SU-DHL-6 (cell line): ENCODE measurements at regions not wholly inside any gene's neighbourhood (a gene's known extent, or its start where the extent isn't known, plus 50 kb on each side); places are given as distances from the start of the nearest gene placed in this dataset.

Source experiments
- H2AFZ ChIP-seq: fragments of 200-600 bp; sonication (generic); 2 replicates; pipeline ENCODE4 v1.6.1; 2014; ENCODE audit warnings: low read depth, mild to moderate bottlenecking, moderate library complexity, mixed read lengths, antibody characterized with exemption, low read length; ENCODE audit not compliant: severe bottlenecking
- H3F3A ChIP-seq: fragments of 200-600 bp; shearing (Covaris generic); 2 replicates; pipeline ENCODE4 v1.6.0; 2016; ENCODE audit warnings: antibody characterized with exemption, mild to moderate bottlenecking; ENCODE audit not compliant: insufficient read depth
- H3K27ac ChIP-seq: fragments of 200-600 bp; sonication (generic); 2 replicates; pipeline ENCODE4 v1.5.1; 2016; ENCODE audit warnings: low read depth, mild to moderate bottlenecking, low read length, moderate library complexity, mixed read lengths
- H3K27me3 ChIP-seq: fragments of 200-600 bp; sonication (generic), shearing (Covaris generic); 2 replicates; pipeline ENCODE4 v1.6.0; 2014; ENCODE audit warnings: mild to moderate bottlenecking, low read length
- H3K36me3 ChIP-seq: fragments of 200-600 bp; sonication (generic); 2 replicates; pipeline ENCODE4 v1.6.1; 2014; ENCODE audit warnings: mild to moderate bottlenecking, low read length, mixed read lengths
- H3K4me2 ChIP-seq: fragments of 300-600, 200-600 bp; shearing (Covaris generic), sonication (generic); 2 replicates; pipeline ENCODE4 v1.6.0; 2014; ENCODE audit warnings: low read length, low read depth, mild to moderate bottlenecking; ENCODE audit not compliant: poor library complexity, severe bottlenecking
- H3K4me3 ChIP-seq: fragments of 200-600 bp; sonication (generic); 2 replicates; pipeline ENCODE4 v1.5.1; 2014; ENCODE audit warnings: antibody characterized with exemption, low read length, mild to moderate bottlenecking, mixed read lengths; ENCODE audit not compliant: insufficient read depth, poor library complexity, severe bottlenecking
- H3K79me2 ChIP-seq: fragments of 200-600 bp; sonication (generic); 2 replicates; pipeline ENCODE4 v1.6.1; 2014; ENCODE audit warnings: mild to moderate bottlenecking, low read length, moderate library complexity; ENCODE audit not compliant: insufficient read depth
- H3K9ac ChIP-seq: fragments of 200-600 bp; sonication (generic); 2 replicates; pipeline ENCODE4 v1.7.0; 2014; ENCODE audit warnings: mild to moderate bottlenecking, low read length
- H3K9me2 ChIP-seq: fragments of 200-600 bp; sonication (generic); replicated peaks from 2 replicates; pipeline ENCODE4 v1.6.1; 2014; ENCODE audit warnings: low read length; ENCODE audit not compliant: insufficient read depth
- H3K9me3 ChIP-seq: fragments of 200-600 bp; sonication (generic); 2 replicates; pipeline ENCODE4 v1.6.1; 2014; ENCODE audit warnings: low read length, mixed read lengths; ENCODE audit not compliant: insufficient read depth
- H4K20me1 ChIP-seq: fragments of 200-600 bp; sonication (generic); 2 replicates; pipeline ENCODE4 v1.6.1; 2014; ENCODE audit warnings: low read depth, mild to moderate bottlenecking, antibody characterized with exemption, low read length, moderate library complexity, mixed read lengths
- EZH2phosphoT487 ChIP-seq: fragments of 200-600 bp; sonication (generic), shearing (Covaris generic); conservative IDR thresholded peaks from 2 replicates; pipeline ENCODE4 v1.6.1; 2018; ENCODE audit warnings: mild to moderate bottlenecking, antibody characterized with exemption, low read length, moderate library complexity, mixed read lengths
- TF ChIP-seq, protein P1 (sequence below): fragments of 200-600 bp; sonication (generic); IDR thresholded peaks from one replicate; pipeline ENCODE4 v1.5.1; 2017; ENCODE audit warnings: antibody characterized with exemption, mild to moderate bottlenecking, low read length, moderate library complexity; ENCODE audit not compliant: insufficient read depth, poor library complexity, severe bottlenecking

DNA sequence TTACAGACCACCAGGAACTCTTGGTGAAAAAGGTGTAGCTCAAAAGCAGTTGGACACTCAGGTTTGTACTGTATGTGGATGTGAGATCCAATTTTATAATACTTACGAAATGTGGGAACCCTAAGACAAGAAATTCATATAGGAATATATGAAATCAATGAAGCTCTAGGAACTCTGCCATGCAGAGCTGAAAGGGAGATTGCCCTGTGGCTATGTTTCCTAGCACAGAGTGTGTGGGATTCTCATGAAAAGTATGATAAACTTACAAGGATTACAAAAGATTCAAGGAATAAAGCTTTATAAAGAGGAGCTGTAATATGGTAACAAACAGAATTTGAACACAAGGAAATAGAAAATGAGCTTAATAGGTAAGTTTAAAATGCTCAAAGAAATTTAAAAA is 205.7 kb upstream of the FAM83B start:
- Histone ChIP-seq H3K36me3 (no peaks in the 10 kb centered on the region), H3K27ac (no peak overlapping the region), H3K79me2 (no peaks in the 10 kb centered on the region)

DNA sequence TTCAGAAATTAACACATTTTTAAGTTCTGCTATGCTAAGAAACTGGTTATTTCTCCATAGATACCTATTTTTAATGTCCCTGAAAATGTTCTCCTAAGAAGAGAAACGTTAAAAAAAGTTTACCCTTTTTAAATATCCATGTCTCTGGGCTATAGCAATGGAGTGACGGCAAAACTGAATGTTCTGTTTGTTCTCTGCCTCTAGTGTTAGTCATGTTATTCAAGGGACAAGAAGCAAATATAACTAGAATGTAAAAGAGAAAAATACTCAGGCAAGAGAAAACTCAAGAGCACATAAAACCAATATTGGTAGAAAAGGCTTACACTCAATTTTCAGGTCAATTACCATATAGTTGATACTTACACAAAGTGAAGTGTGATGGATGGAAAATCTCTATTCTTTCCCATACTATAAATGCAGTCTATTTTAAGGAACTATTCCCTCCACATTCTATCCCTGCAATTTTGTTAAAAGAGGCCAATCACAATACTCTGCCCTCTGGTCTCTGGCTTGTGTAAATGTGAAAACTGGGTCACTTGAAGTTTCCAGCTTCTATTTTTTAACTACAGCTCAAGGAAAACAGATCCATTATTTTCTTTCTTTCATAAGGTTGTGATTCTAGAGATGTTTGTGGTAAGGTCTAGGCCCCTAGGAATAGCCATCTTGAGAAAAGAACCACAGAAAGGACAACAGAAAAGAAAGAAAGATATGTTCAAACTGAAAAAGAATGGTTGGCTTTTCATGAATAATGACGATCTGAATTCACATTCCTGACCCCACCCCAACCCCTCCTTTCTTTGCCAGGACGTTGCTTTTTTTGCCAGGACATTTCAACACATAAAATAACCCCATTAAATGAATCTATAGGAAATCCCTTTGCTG is 200.3 kb upstream of the FAM83B start:
- H4K20me1 ChIP-seq = no peaks in the 10 kb centered on the region
- H3K4me2 ChIP-seq = no peak overlapping the region
- no peak overlapping the region for H3K4me3 ChIP-seq
- TF ChIP-seq EZH2phosphoT487 = no peak
- TF ChIP-seq, protein P1, sequence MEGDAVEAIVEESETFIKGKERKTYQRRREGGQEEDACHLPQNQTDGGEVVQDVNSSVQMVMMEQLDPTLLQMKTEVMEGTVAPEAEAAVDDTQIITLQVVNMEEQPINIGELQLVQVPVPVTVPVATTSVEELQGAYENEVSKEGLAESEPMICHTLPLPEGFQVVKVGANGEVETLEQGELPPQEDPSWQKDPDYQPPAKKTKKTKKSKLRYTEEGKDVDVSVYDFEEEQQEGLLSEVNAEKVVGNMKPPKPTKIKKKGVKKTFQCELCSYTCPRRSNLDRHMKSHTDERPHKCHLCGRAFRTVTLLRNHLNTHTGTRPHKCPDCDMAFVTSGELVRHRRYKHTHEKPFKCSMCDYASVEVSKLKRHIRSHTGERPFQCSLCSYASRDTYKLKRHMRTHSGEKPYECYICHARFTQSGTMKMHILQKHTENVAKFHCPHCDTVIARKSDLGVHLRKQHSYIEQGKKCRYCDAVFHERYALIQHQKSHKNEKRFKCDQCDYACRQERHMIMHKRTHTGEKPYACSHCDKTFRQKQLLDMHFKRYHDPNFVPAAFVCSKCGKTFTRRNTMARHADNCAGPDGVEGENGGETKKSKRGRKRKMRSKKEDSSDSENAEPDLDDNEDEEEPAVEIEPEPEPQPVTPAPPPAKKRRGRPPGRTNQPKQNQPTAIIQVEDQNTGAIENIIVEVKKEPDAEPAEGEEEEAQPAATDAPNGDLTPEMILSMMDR = no peak
- H3K27ac ChIP-seq = no peak overlapping the region
- no peaks in the 10 kb centered on the region for H3K36me3 ChIP-seq
- no peaks in the 10 kb centered on the region for H3K9me2 ChIP-seq
- H3K79me2 ChIP-seq = no peaks in the 10 kb centered on the region
- no peaks in the 10 kb centered on the region for H3K27me3 ChIP-seq
- H3K9ac ChIP-seq = no peak overlapping the region
- H2AFZ ChIP-seq = no peak overlapping the region
- H3K9me3 ChIP-seq = no peaks in the 10 kb centered on the region
- H3F3A ChIP-seq = no peaks in the 10 kb centered on the region

More for the DNA sequence above, 205.7 kb upstream of the FAM83B start:
- Histone ChIP-seq H3K4me2 (no peak overlapping the region), H3K4me3 (no peak overlapping the region), H4K20me1 (no peaks in the 10 kb centered on the region), H3F3A (no peaks in the 10 kb centered on the region), H2AFZ (no peak overlapping the region), H3K9me3 (no peaks in the 10 kb centered on the region), H3K9ac (no peak overlapping the region), H3K27me3 (no peaks in the 10 kb centered on the region), H3K9me2 (no peaks in the 10 kb centered on the region)
- TF ChIP-seq, protein P1 = no peak
- TF ChIP-seq EZH2phosphoT487 = no peak

DNA sequence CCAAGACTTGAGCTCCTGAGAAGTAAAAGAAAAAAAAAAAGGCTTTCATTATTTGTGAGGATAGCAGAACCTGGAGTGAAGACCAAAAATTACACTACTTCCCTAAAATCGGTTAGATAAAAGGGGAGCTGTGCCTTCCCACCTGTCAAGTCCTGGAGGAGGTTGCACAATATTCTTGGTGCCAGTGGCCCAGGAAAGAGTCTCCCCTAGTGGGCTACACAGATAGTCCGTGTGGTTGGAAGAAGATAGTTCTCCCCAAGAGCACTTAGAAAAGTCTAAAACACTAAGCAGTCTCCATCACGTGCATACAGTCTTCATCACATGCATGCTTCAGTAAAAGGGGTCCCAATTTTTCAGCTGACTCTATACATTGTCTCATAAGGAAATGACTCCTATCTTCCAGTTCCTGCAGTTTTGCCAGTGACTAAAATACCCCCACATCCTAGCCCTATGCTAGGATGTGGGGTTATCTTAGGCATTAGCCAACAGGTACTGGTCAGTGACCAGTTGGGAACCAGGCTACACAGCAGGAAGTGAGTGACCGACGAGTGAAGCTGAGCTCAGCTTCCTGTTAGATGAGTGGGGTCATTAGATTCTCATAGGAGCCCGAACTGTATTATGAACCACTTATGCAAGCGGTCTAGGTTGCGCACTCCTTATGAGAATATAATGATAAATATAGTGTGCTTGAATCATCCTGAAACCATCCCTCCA is 199.5 kb upstream of the FAM83B start:
- H3K36me3 ChIP-seq = no peaks in the 10 kb centered on the region
- no peaks in the 10 kb centered on the region for H3K79me2 ChIP-seq
- H3K27ac ChIP-seq = no peak overlapping the region
- no peak overlapping the region for H3K4me3 ChIP-seq
- H3K9me2 ChIP-seq = no peaks in the 10 kb centered on the region
- H3K4me2 ChIP-seq = no peak overlapping the region
- H3K9ac ChIP-seq = no peak overlapping the region
- no peaks in the 10 kb centered on the region for H3F3A ChIP-seq
- H2AFZ ChIP-seq = no peak overlapping the region
- no peaks in the 10 kb centered on the region for H4K20me1 ChIP-seq
- no peak for TF ChIP-seq EZH2phosphoT487
- TF ChIP-seq, protein P1 = no peak
- H3K27me3 ChIP-seq = no peaks in the 10 kb centered on the region
- no peaks in the 10 kb centered on the region for H3K9me3 ChIP-seq
